ENCODE measurements at regions not wholly inside any gene's neighbourhood (a gene's known extent, or its start where the extent isn't known, plus 50 kb on each side); places are given as distances from the start of the nearest gene placed in this dataset.
A peak's percentile ranks its signal among the peaks of the same experiment; 100 is the strongest.

DNA sequence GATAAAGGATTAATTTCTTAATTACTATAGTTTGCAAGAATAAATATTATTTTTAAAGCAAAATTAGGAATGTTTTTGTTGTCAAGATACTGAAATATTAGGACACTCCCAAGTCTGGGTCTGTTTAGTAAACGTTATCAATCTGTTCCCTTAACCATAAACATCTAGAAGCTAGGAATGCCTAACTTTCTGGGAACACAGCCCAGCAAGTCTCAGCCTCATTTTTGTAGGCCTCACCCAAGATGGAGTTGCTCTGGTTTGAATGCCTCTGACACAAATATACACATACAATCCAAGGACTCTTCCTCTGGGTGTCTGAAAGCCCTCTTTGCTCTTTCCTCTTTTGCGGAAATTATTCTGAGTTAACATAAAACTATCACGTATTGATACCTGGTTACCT, 487.4 kb upstream of the CELF2 start:
- DNase-seq (ENCODE audit: low spot score) = no peak
- TF ChIP-seq, protein P1, sequence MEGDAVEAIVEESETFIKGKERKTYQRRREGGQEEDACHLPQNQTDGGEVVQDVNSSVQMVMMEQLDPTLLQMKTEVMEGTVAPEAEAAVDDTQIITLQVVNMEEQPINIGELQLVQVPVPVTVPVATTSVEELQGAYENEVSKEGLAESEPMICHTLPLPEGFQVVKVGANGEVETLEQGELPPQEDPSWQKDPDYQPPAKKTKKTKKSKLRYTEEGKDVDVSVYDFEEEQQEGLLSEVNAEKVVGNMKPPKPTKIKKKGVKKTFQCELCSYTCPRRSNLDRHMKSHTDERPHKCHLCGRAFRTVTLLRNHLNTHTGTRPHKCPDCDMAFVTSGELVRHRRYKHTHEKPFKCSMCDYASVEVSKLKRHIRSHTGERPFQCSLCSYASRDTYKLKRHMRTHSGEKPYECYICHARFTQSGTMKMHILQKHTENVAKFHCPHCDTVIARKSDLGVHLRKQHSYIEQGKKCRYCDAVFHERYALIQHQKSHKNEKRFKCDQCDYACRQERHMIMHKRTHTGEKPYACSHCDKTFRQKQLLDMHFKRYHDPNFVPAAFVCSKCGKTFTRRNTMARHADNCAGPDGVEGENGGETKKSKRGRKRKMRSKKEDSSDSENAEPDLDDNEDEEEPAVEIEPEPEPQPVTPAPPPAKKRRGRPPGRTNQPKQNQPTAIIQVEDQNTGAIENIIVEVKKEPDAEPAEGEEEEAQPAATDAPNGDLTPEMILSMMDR (conservative IDR thresholded peaks at IDR 0.05; ENCODE audit: low read depth) = no peak
- no peak overlapping the region for H3K27ac ChIP-seq
- ChIA-PET POLR2A (ENCODE audit: low non-redundant PET) (no interaction called here), CTCF (no interaction called here)

DNA sequence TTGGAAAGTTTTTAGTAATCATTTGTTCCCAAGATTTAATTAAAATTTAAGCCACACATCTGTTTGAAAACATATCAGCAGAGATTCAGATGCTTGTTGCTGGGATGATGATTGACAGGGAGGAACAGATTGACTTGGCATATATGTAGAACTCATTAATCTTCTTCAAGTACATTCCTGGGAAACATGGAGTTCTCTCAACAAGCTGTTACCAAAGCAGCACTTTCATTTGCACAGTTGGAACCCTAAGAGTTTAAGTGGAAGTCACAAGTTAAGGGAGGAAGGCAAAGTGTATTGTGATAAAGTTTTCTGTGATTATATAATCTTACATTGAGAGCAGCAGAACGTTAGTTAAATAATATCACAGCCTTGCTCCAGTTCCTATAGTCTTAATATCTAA, 485.4 kb upstream of the CELF2 start:
- no peak for DNase-seq (ENCODE audit: low spot score)
- TF ChIP-seq, protein P1 (conservative IDR thresholded peaks at IDR 0.05; ENCODE audit: low read depth) = no peak
- POLR2A ChIA-PET (ENCODE audit: low non-redundant PET) = no interaction called here
- H3K27ac ChIP-seq = no peak overlapping the region
- CTCF ChIA-PET = no interaction called here

DNA sequence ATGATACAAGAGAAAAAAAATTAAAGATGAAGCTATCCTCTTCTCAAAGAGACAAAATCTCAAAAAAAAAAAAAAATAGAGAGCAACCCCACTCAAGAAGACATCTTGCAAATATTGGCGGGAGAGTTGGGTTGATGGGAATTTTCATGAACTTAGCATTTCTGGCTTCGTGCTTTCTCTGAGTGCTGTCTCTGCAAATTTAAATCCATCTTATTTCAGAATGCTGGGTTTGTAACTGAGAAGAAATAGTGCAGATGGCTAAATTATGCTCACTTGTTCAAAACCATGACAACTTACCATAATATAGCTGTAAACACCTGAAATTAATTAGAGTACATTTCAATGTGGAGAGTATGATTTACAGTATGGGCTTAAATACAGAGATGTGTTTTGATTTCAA, 484.8 kb upstream of the CELF2 start:
- POLR2A ChIA-PET (ENCODE audit: low non-redundant PET) = no interaction called here
- DNase-seq (ENCODE audit: low spot score) = no peak
- H3K27ac ChIP-seq = no peak overlapping the region
- TF ChIP-seq, protein P1 (conservative IDR thresholded peaks at IDR 0.05; ENCODE audit: low read depth) = no peak
- CTCF ChIA-PET = no interaction called here

DNA sequence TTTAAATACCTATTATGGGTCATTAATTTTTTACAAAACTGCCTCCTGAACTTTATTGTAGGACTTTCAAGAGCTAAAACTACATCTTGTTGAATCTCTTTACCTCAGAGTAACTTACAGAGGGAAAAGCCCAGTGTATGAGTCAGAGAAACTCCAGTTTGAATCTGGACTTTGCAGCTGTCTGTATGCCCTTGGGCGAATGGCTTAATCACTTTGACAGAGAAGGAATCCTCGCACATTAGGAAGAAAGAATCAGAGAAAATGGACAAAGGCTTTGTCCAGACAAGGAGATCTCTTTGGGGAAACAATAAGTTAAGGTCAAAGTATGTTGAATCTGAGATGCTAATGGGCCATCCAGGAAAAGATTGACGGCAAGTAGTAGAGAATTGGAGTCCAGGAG, 484.2 kb upstream of the CELF2 start:
- ChIA-PET POLR2A (ENCODE audit: low non-redundant PET) (no interaction called here), CTCF (no interaction called here)
- TF ChIP-seq, protein P1 (conservative IDR thresholded peaks at IDR 0.05; ENCODE audit: low read depth) = no peak
- DNase-seq (ENCODE audit: low spot score) = peak; percentile 67
- no peak overlapping the region for H3K27ac ChIP-seq

DNA sequence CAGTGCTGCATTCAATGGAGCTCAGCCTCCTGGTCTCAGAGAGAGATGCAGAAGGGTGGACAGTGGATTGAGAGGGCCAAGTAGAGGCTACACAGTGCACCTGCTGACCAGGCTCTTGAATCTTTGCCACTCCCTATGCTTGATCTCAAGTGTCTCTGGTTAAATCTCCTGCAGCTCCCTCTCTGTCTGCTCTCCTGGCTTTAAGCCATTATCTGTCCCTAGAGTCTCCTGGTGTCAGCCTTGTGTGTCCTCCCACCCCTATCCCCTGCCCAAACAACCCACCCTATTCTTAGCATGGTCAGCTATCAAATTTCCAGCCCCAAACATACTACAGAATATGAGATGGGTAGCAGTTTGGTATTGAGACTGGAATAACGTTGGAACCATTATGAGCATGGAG, 479.3 kb upstream of the CELF2 start:
- POLR2A ChIA-PET (ENCODE audit: low non-redundant PET) = no interaction called here
- CTCF ChIA-PET = no interaction called here
- no peak for DNase-seq (ENCODE audit: low spot score)
- TF ChIP-seq, protein P1 (conservative IDR thresholded peaks at IDR 0.05; ENCODE audit: low read depth) = no peak
- H3K27ac ChIP-seq = no peak overlapping the region

DNA sequence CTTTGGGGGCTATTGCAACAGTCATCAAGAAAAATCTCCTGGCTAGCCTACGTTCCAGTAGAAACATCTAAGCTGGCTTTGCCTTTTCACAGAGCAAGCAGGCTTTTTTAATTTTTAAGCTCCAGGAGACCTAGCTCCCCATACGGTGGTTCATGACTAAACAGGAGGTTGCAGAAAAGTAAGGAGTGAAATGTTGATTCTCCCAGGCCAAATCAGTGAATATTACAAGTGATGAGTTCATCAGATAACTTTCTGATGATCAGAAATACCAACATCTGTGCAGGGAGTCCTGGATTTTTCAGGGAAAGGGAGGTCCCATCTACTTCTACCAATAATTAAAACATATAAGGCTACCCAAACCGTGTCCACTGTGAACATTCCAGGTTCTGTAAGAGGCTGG, 477.3 kb upstream of the CELF2 start:
- TF ChIP-seq, protein P1 (conservative IDR thresholded peaks at IDR 0.05; ENCODE audit: low read depth) = no peak
- H3K27ac ChIP-seq = no peak overlapping the region
- DNase-seq (ENCODE audit: low spot score) = no peak
- POLR2A ChIA-PET (ENCODE audit: low non-redundant PET) = no interaction called here
- CTCF ChIA-PET = no interaction called here

DNA sequence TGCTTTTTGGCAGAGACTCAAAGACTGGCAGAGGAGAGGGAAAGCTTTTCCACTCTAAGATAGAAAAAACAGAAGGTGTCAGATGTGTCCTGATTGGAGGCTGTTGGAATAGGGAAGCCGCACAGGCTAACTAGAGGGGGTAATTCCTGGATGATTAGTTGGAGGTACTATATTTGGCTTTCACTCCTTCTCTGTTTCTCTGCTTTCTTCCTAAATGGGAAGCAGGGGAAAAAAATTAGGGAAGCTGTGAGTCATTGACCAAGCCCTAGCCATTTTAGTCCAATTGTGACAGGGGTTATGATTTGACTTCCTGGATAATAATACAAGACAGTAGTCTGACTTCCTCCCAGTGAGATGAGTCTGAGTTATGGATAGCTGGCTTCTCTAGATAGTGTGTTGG, 475.2 kb upstream of the CELF2 start:
- ChIA-PET POLR2A (ENCODE audit: low non-redundant PET) (no interaction called here), CTCF (no interaction called here)
- H3K27ac ChIP-seq = no peak overlapping the region
- no peak for DNase-seq (ENCODE audit: low spot score)
- TF ChIP-seq, protein P1 (conservative IDR thresholded peaks at IDR 0.05; ENCODE audit: low read depth) = no peak

Measured in RWPE1 (cell line).